Neural progenitor cell (in vitro differentiated cells): ENCODE measurements at regions not wholly inside any gene's neighbourhood (a gene's known extent, or its start where the extent isn't known, plus 50 kb on each side); places are given as distances from the start of the nearest gene placed in this dataset.

ENCODE experiments used
- DNase-seq: peaks from one replicate; pipeline ENCODE4 v3.0.0-alpha.2; 2016; ENCODE audit warnings: low spot score
- H2AFZ ChIP-seq: fragments of 200-600 bp; sonication (generic); replicated peaks from 2 replicates; pipeline ENCODE4 v1.6.1; 2016; ENCODE audit warnings: antibody characterized with exemption
- H3F3A ChIP-seq: fragments of 200-600 bp; sonication (generic); 2 replicates; pipeline ENCODE4 v1.6.1; 2016; ENCODE audit warnings: antibody characterized with exemption, low read depth
- H3K27ac ChIP-seq: fragments of 200-600 bp; sonication (generic); 2 replicates; pipeline ENCODE4 v1.5.1; 2016; ENCODE audit warnings: mild to moderate bottlenecking
- H3K27me3 ChIP-seq: fragments of 200-600 bp; sonication (generic); 2 replicates; pipeline ENCODE4 v1.6.1; 2016; ENCODE audit warnings: mild to moderate bottlenecking, moderate library complexity
- H3K36me3 ChIP-seq: fragments of 200-600 bp; sonication (generic); 2 replicates; pipeline ENCODE4 v1.5.1; 2016
- H3K4me1 ChIP-seq: fragments of 200-600 bp; sonication (generic); 2 replicates; pipeline ENCODE4 v1.6.1; 2016; ENCODE audit warnings: mixed run types
- H3K4me2 ChIP-seq: fragments of 200-600 bp; sonication (generic); 2 replicates; pipeline ENCODE4 v1.6.1; 2016
- H3K4me3 ChIP-seq: fragments of 200-600 bp; sonication (generic); 2 replicates; pipeline ENCODE4 v1.5.1; 2016
- H3K79me2 ChIP-seq: fragments of 200-600 bp; sonication (generic); 2 replicates; pipeline ENCODE4 v1.6.1; 2016; ENCODE audit warnings: low read depth
- H3K9ac ChIP-seq: fragments of 200-600 bp; sonication (generic); 2 replicates; pipeline ENCODE4 v1.6.1; 2016
- H3K9me3 ChIP-seq: fragments of 200-600 bp; sonication (generic); 2 replicates; pipeline ENCODE4 v1.5.1; 2016; ENCODE audit warnings: low read depth
- H4K20me1 ChIP-seq: fragments of 200-600 bp; sonication (generic); 2 replicates; pipeline ENCODE4 v1.6.1; 2016; ENCODE audit warnings: low read depth
- H3K27ac Mint-ChIP-seq: 3 replicates; pipeline ENCODE4 v1.8.0; 2021; ENCODE audit warnings: mixed read lengths
- H3K27me3 Mint-ChIP-seq: 2 replicates; pipeline ENCODE4 v1.8.0; 2022; ENCODE audit warnings: low read depth, mild to moderate bottlenecking, inconsistent platforms, moderate library complexity, mixed read lengths; ENCODE audit not compliant: insufficient read depth
- H3K36me3 Mint-ChIP-seq: 3 replicates; pipeline ENCODE4 v1.8.0; 2021; ENCODE audit warnings: mixed read lengths
- H3K4me1 Mint-ChIP-seq: 3 replicates; pipeline ENCODE4 v1.8.0; 2021; ENCODE audit warnings: mixed read lengths
- H3K4me3 Mint-ChIP-seq: 3 replicates; pipeline ENCODE4 v1.8.0; 2021; ENCODE audit warnings: mild to moderate bottlenecking, moderate library complexity, mixed read lengths
- H3K9me3 Mint-ChIP-seq: 3 replicates; pipeline ENCODE4 v1.8.0; 2020; ENCODE audit warnings: mixed read lengths
- CTCF ChIP-seq: fragments of 200-600 bp; sonication (generic); IDR thresholded peaks from 2 replicates; pipeline ENCODE4 v1.5.1; 2017; ENCODE audit warnings: antibody characterized with exemption, mild to moderate bottlenecking
- EZH2 ChIP-seq: fragments of 200-600 bp; sonication (generic); IDR thresholded peaks from 2 replicates; pipeline ENCODE4 v1.6.1; 2017; ENCODE audit warnings: antibody characterized with exemption, mild to moderate bottlenecking, moderate library complexity
- EZH2phosphoT487 ChIP-seq: fragments of 200-600 bp; sonication (generic); IDR thresholded peaks from 2 replicates; pipeline ENCODE4 v1.6.1; 2017; ENCODE audit warnings: antibody characterized with exemption

GRCh38 chr10:61356354-61356753 lies 96.8 kb downstream of the TMEM26 start:
- H3K4me1 ChIP-seq, result no peaks in the 10 kb centered on the region
- H3F3A ChIP-seq, result no peaks in the 10 kb centered on the region
- H3K9me3 Mint-ChIP-seq, result no peaks in the 10 kb centered on the region
- H3K36me3 Mint-ChIP-seq, result no peaks in the 10 kb centered on the region
- no peaks in the 10 kb centered on the region for H3K79me2 ChIP-seq
- no peak overlapping the region for H3K4me3 Mint-ChIP-seq
- H3K36me3 ChIP-seq, result no peaks in the 10 kb centered on the region
- no peak overlapping the region for H2AFZ ChIP-seq
- DNase-seq, result no peak
- no peak overlapping the region for H3K4me3 ChIP-seq
- H3K9ac ChIP-seq, result no peak overlapping the region
- H3K27ac Mint-ChIP-seq, result no peak overlapping the region
- TF ChIP-seq CTCF, result no peak
- no peak for TF ChIP-seq EZH2phosphoT487
- no peak for TF ChIP-seq EZH2
- H3K27me3 Mint-ChIP-seq, result no peaks in the 10 kb centered on the region
- no peaks in the 10 kb centered on the region for H3K4me1 Mint-ChIP-seq
- H3K27me3 ChIP-seq, result no peaks in the 10 kb centered on the region
- no peak overlapping the region for H3K4me2 ChIP-seq
- H3K9me3 ChIP-seq, result no peaks in the 10 kb centered on the region
- no peaks in the 10 kb centered on the region for H4K20me1 ChIP-seq
- no peak overlapping the region for H3K27ac ChIP-seq

- Histone ChIP-seq H3F3A (no peaks in the 10 kb centered on the region), H3K4me2 (no peak overlapping the region), H3K4me1 (no peaks in the 10 kb centered on the region), H3K36me3 (no peaks in the 10 kb centered on the region), H2AFZ (no peak overlapping the region), H3K27me3 (no peaks in the 10 kb centered on the region), H3K27ac (no peak overlapping the region), H3K9ac (no peak overlapping the region), H3K79me2 (no peaks in the 10 kb centered on the region), H4K20me1 (no peaks in the 10 kb centered on the region), H3K4me3 (no peak overlapping the region), H3K9me3 (no peaks in the 10 kb centered on the region)
- Mint-ChIP-seq H3K27ac (no peak overlapping the region), H3K4me3 (no peak overlapping the region), H3K9me3 (no peaks in the 10 kb centered on the region), H3K4me1 (no peaks in the 10 kb centered on the region), H3K36me3 (no peaks in the 10 kb centered on the region), H3K27me3 (no peaks in the 10 kb centered on the region)
- no peak for DNase-seq
- TF ChIP-seq EZH2phosphoT487 (no peak), CTCF (no peak), EZH2 (no peak)
Measured at GRCh38 chr10:61355211-61355610, 98.0 kb downstream of the TMEM26 start.

GRCh38 chr10:61354401-61354975 lies 98.7 kb downstream of the TMEM26 start:
- H3K4me3 ChIP-seq, result no peak overlapping the region
- no peaks in the 10 kb centered on the region for H3K9me3 ChIP-seq
- H3K79me2 ChIP-seq, result no peaks in the 10 kb centered on the region
- no peak overlapping the region for H3K27ac ChIP-seq
- no peaks in the 10 kb centered on the region for H4K20me1 ChIP-seq
- DNase-seq, result no peak
- no peak overlapping the region for H3K9ac ChIP-seq
- Mint-ChIP-seq H3K4me3 (no peak overlapping the region), H3K36me3 (no peaks in the 10 kb centered on the region), H3K27me3 (no peaks in the 10 kb centered on the region), H3K9me3 (no peaks in the 10 kb centered on the region), H3K4me1 (no peaks in the 10 kb centered on the region), H3K27ac (no peak overlapping the region)
- H3K4me2 ChIP-seq, result no peak overlapping the region
- H2AFZ ChIP-seq, result no peak overlapping the region
- H3F3A ChIP-seq, result no peaks in the 10 kb centered on the region
- H3K4me1 ChIP-seq, result no peaks in the 10 kb centered on the region
- H3K27me3 ChIP-seq, result no peaks in the 10 kb centered on the region
- TF ChIP-seq EZH2phosphoT487 (no peak), CTCF (no peak), EZH2 (no peak)
- no peaks in the 10 kb centered on the region for H3K36me3 ChIP-seq
